ENCODE measurements at regions not wholly inside any gene's neighbourhood (a gene's known extent, or its start where the extent isn't known, plus 50 kb on each side); places are given as distances from the start of the nearest gene placed in this dataset.

DNA sequence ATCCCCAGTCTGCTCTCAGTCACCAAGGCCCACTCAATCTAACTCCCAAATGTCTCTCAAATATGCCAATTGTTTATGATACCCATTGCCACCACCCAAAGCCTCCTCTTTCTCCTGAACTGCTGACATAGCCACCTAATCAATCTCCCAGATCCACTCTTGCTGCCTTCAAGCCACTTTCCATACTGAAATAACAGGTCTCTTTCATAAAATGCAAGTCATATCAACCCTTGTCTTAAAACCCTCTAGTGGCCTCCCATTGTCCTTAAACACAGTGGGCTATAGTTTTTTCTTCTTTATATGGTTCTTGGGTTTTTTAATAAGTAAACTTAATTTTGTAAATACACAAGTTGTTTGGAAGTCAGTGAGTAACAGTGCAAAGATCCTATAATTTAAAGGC, 155.2 kb upstream of the ZC3H12C start:
- H3K27me3 ChIP-seq, result no peaks in the 10 kb centered on the region
- DNase-seq, result no peak
- H3K27ac ChIP-seq, result no peak overlapping the region
- intact Hi-C loops (cut with DNase I), result no loop called here
- no peaks in the 10 kb centered on the region for H3K4me1 ChIP-seq
- H3K4me3 ChIP-seq, result no peak overlapping the region
- H3K36me3 ChIP-seq, result no peaks in the 10 kb centered on the region
- no peaks in the 10 kb centered on the region for H3K9me3 ChIP-seq
- TF ChIP-seq EP300 (IDR thresholded peaks at IDR 0.05), result no peak
- no peak for TF ChIP-seq POLR2AphosphoS5 (IDR thresholded peaks at IDR 0.05)
- no peak for TF ChIP-seq POLR2A (IDR thresholded peaks at IDR 0.05)
- TF ChIP-seq, protein P1, sequence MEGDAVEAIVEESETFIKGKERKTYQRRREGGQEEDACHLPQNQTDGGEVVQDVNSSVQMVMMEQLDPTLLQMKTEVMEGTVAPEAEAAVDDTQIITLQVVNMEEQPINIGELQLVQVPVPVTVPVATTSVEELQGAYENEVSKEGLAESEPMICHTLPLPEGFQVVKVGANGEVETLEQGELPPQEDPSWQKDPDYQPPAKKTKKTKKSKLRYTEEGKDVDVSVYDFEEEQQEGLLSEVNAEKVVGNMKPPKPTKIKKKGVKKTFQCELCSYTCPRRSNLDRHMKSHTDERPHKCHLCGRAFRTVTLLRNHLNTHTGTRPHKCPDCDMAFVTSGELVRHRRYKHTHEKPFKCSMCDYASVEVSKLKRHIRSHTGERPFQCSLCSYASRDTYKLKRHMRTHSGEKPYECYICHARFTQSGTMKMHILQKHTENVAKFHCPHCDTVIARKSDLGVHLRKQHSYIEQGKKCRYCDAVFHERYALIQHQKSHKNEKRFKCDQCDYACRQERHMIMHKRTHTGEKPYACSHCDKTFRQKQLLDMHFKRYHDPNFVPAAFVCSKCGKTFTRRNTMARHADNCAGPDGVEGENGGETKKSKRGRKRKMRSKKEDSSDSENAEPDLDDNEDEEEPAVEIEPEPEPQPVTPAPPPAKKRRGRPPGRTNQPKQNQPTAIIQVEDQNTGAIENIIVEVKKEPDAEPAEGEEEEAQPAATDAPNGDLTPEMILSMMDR (IDR thresholded peaks at IDR 0.05), result no peak

DNA sequence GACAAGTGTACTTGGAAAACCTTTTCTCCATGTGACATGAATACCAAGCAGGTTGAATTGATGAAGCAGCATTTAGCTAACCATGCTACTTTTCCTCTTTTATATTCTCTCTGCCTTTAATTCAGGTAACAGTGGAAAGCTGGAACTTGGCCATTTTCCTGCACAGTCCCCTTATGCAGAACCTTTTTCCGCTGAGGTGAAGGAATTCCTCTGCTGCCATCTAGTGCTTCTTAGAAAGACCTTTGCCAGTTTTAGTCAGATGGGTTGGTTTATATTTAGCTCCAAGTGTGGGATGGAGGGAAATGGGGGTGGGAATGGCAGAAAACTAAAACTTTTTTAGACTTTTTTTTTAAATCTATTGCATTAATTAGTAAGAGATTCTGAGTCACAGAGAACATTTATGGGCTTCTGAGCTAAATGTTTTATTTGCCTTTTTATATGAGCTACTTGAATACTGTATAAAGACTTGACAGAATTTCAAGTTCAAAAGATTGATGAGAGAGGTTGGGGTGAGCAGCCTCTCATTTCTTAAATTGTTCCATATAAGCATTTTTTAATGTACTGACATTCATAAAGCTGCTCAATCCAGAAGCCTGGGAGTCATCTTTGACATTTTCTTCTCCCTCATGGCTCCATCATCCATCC, 153.9 kb upstream of the ZC3H12C start:
- Histone ChIP-seq H3K4me3 (no peak overlapping the region), H3K27ac (no peak overlapping the region), H3K4me1 (no peaks in the 10 kb centered on the region), H3K36me3 (no peaks in the 10 kb centered on the region), H3K9me3 (no peaks in the 10 kb centered on the region), H3K27me3 (no peaks in the 10 kb centered on the region)
- intact Hi-C loops (cut with DNase I), result no loop called here
- 4 to 5% methylated on average over 1 of the region's 1 CpG for WGBS, 2 donors
- DNase-seq, result no peak
- no peak for TF ChIP-seq EP300 (IDR thresholded peaks at IDR 0.05)
- TF ChIP-seq, protein P1 (IDR thresholded peaks at IDR 0.05), result peak in 2 of 4 experiments; percentile 13 to 37

DNA sequence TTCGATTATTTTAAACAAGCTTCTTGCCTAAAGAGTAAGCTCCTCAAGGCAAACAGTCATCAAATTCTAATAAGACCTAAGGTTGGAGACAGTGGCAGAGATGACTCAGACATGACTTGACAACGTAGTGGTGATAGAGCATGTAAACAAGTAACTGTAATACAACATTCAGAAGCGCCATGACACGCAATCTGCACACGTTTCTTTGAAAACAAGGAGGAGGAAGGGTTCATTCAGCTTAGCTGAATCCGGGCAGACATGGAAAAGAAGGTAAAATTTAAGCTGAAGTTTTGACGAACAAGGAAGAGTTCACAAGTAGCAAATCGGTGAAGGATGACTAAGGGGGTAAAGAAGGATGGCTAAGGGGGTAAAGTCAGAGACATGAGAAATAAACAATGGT, 152.4 kb upstream of the ZC3H12C start:
- H3K4me1 ChIP-seq, result no peaks in the 10 kb centered on the region
- H3K9me3 ChIP-seq, result no peaks in the 10 kb centered on the region
- H3K4me3 ChIP-seq, result no peak overlapping the region
- 72 to 85% methylated on average over 8 of the region's 8 CpGs for WGBS, 2 donors
- DNase-seq, result no peak
- intact Hi-C loops (cut with DNase I), result loop anchor here (10.0 kb wide), 3 partner anchors 254 to 434 kb away; partner anchors contain the start of gene RDX
- H3K27me3 ChIP-seq, result no peaks in the 10 kb centered on the region
- H3K36me3 ChIP-seq, result no peaks in the 10 kb centered on the region
- no peak for TF ChIP-seq POLR2A (IDR thresholded peaks at IDR 0.05)
- TF ChIP-seq EP300 (IDR thresholded peaks at IDR 0.05), result no peak
- TF ChIP-seq, protein P1 (IDR thresholded peaks at IDR 0.05), result no peak
- TF ChIP-seq POLR2AphosphoS5 (IDR thresholded peaks at IDR 0.05), result no peak
- no peak overlapping the region for H3K27ac ChIP-seq

DNA sequence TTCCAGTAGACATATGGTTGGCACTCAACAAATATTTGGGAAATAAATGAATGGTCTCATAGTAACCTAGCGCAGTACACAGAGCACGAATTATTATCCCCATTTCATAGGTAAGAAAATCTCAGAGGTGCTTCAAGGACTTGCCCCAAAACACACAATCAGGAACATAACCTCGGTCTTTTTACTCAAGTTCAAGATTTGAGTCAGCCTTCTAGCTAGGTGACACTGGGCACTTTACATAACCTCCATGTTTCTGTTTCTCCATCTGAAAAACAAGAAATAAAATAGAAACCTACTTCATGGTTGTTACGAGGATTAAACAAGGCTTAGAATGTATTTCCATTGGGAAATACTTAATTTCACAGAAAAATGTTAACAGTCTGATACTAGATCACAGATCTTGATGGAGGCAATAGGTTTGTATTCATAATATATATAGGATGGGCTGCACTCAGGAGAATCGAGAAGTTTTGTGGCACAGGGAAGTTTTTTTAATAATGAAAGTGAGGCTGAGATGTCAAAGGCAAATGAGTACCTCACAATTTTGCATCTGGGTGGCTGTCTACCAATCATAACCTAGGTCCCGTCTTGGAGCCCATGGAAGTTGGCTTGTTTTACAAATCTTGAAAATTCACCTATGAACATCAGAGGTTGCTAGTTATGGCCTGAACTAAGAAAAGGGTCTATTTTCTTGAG, 147.4 kb upstream of the ZC3H12C start:
- no peak for TF ChIP-seq POLR2AphosphoS5 (IDR thresholded peaks at IDR 0.05)
- no peak for TF ChIP-seq POLR2A (IDR thresholded peaks at IDR 0.05)
- TF ChIP-seq, protein P1 (IDR thresholded peaks at IDR 0.05), result no peak
- no peak for TF ChIP-seq EP300 (IDR thresholded peaks at IDR 0.05)
- H3K4me1 ChIP-seq, result peaks cover 0 to 5% (median 2%) of the 10 kb centered on the region in 4 donors
- intact Hi-C loops (cut with DNase I), result loop anchor here (5.0 to 10.0 kb wide), 5 partner anchors 147 to 487 kb away; partner anchors contain the start of genes RDX and ZC3H12C
- H3K9me3 ChIP-seq, result no peaks in the 10 kb centered on the region
- no peaks in the 10 kb centered on the region for H3K36me3 ChIP-seq
- H3K27ac ChIP-seq, result peak overlapping the region in 3 of 4 donors; percentile 54 to 62 (median 60)
- H3K4me3 ChIP-seq, result peak overlapping the region in 3 of 4 donors; percentile 20 to 38 (median 38)
- H3K27me3 ChIP-seq, result no peaks in the 10 kb centered on the region
- 52 to 58% methylated on average over 6 of the region's 6 CpGs for WGBS, 2 donors
- DNase-seq, result no peak
